ENCODE measurements at regions not wholly inside any gene's neighbourhood (a gene's known extent, or its start where the extent isn't known, plus 50 kb on each side); places are given as distances from the start of the nearest gene placed in this dataset.

GRCh38 chr1:48054232-48054631 lies 57.0 kb upstream of the TRABD2B start:
- DNase-seq (ENCODE audit: low spot score): peak; percentile 17

DNA sequence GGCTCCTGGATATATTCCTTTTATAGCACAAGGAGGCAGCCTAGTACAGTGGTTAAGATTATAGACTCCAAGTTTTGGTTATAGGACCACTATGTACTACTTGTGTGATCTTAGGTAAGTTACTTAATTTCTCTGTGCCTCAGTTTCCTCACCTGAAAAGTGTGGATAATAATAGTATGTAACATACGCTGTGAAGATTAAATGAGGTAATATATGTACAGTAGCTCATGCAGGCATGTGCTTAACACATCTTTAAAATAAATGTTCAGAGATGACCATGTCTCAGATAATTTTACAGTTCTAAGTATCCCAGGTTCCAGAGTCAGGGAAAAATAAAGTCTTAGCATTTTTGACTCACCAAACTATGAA lies 55.7 kb upstream of the TRABD2B start:
- DNase-seq (ENCODE audit: low spot score): no peak

DNA sequence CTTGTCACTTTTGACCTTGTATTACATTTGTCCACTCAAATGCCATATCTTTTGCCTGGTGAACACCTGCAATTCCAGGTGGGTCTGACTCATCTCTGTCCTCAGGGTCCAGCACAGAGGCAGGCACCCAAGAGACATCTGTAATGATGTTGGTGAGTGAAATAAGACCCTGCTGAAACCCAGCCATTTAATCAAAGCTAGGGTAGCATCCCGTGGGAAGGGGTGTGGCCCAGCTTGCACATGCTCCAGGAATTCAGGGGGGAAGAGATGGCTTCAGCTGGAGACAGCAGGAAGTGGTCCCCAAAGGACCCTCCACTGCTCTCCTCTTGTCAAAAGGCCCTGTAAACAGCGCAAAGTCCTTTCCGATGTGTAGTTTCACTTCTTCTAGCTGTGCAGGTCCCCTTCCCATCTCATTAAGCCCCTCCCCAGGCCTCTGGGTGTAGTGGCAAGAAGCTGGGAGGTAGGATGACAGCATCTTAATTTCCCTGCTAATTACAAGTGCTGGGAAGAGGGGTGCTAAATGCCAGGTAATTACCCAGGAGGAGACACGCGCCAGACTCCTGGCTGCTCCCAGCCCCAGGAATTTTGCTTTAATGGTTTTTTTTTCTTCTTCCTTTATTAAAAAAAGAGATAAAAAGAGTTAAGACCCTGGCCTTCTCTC lies 54.4 kb upstream of the TRABD2B start:
- DNase-seq (ENCODE audit: low spot score): peak; percentile 45

DNA sequence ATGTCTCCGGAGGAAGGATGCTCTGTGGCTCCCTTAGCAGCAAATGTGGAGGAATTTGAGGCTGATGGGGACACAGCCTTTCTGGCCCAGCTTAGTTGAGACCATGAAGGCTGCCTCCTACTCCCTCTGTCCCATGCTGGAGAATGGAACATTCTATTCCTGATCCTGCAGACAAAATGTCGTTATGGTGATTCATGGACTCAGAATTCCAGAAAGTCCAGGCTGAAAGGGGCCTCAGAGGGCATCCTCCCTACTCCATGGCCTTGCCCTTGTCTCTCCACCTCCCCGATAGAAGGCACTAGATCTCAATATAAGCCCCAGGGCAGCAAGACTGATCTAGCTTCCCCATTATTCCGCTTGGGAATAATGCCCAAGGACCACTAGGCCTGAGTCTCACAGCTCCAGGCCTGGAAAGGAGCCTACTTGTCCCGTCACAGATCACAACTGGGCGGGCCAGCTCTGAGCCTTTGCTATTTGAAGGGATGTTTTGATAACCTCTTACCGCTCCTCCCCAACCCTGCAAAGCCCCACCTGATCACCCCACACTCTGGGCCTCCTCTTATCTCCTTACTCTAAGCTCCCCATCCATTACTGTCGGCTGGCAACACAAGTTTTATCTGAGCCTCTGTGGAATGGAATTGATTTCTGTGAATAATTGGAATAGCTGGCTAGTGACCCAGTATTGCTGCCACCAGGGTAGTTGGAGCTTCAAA lies 52.8 kb upstream of the TRABD2B start:
- DNase-seq (ENCODE audit: low spot score): no peak

GRCh38 chr1:48048980-48049379 lies 51.8 kb upstream of the TRABD2B start:
- DNase-seq (ENCODE audit: low spot score): no peak

DNA sequence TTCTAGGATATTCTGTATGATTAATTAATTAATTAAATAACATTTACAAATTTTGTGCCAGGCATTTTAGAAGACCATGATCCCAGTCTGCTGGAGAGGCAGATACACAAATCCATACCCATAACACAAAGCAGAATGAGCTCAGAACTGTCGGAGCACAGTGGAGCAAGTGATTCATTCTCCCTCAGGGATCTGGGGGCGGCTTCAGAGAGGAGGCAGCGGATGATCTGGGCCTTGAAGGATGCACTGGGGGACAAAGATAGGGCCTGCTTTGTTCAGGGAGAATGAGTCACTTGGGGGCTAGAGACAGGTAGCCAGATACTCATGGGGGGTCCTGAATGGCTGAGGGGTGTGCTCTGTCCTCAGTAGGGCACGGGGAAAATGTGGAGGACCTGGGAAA lies 50.9 kb upstream of the TRABD2B start:
- DNase-seq (ENCODE audit: low spot score): no peak

DNA sequence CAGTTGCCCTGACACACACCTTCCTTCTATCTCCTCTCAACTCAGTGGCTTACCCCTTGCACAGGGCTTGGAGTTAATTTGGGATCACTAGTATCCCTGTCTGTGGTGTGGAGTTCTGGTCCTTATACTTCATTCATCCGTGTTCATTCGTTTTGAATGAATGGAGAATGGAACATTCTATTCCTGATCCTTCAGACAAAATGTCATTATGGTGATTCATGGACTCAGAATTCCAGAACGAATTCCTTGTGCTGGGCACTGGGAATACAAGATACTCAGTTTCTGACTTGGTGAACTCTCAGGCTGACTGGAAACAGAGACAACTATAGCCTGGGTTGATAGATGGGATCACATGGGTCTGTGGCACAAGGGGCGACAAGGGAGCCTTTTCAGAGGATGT lies 49.9 kb upstream of the TRABD2B start:
- no peak for DNase-seq (ENCODE audit: low spot score)

Data from LoVo (cell line).